ENCODE measurements at regions not wholly inside any gene's neighbourhood (a gene's known extent, or its start where the extent isn't known, plus 50 kb on each side); places are given as distances from the start of the nearest gene placed in this dataset.

- DNase-seq (ENCODE audit: low spot score), result no peak
- WGBS, result 92% methylated on average over 16 of the region's 16 CpGs
- peaks cover 4 to 18% (median 10%) of the 10 kb centered on the region in 4 donors for H3K4me1 ChIP-seq (ENCODE audit: control insufficient read depth in 4 of 4, insufficient read depth in 4 of 4, low read length in 3 of 4)
- no peaks in the 10 kb centered on the region for H3K27me3 ChIP-seq (ENCODE audit: control insufficient read depth in 4 of 4, insufficient read depth in 4 of 4, low read length in 3 of 4)
- H3K4me3 ChIP-seq (ENCODE audit: low read depth in 1 of 3, low read length in 3 of 3), result no peak overlapping the region
- no peaks in the 10 kb centered on the region for H3K36me3 ChIP-seq (ENCODE audit: control insufficient read depth in 4 of 4, insufficient read depth in 3 of 4, low read depth in 1 of 4, low read length in 3 of 4)
- no peak for TF ChIP-seq HNF4G (IDR thresholded peaks at IDR 0.05)
- no peak for TF ChIP-seq FOXA2 (IDR thresholded peaks at IDR 0.05)
- no peak for TF ChIP-seq ATF3 (IDR thresholded peaks at IDR 0.05)
- TF ChIP-seq HNF4A (conservative IDR thresholded peaks at IDR 0.05), result no peak
- TF ChIP-seq EGR1 (IDR thresholded peaks at IDR 0.05; ENCODE audit: low read depth in 2 of 2), result no peak
- TF ChIP-seq RXRA (IDR thresholded peaks at IDR 0.05), result no peak
- H3K9ac ChIP-seq (ENCODE audit: low read depth in 1 of 2, low read length in 2 of 2), result no peak overlapping the region
- no peak overlapping the region for H3K27ac ChIP-seq (ENCODE audit: low read depth in 1 of 2, low read length in 2 of 2)
- no peaks in the 10 kb centered on the region for H3K9me3 ChIP-seq (ENCODE audit: control insufficient read depth in 4 of 4, low read length in 3 of 4)
Observed at GRCh38 chr16:50464325-50465290, 83.6 kb upstream of the NKD1 start.

GRCh38 chr16:50463581-50464324, 84.4 kb upstream of the NKD1 start:
- no peaks in the 10 kb centered on the region for H3K27me3 ChIP-seq (ENCODE audit: control insufficient read depth in 4 of 4, insufficient read depth in 4 of 4, low read length in 3 of 4)
- H3K4me1 ChIP-seq (ENCODE audit: control insufficient read depth in 4 of 4, insufficient read depth in 4 of 4, low read length in 3 of 4), result peaks cover 4 to 18% (median 10%) of the 10 kb centered on the region in 4 donors
- H3K4me3 ChIP-seq (ENCODE audit: low read depth in 1 of 3, low read length in 3 of 3), result no peak overlapping the region
- TF ChIP-seq JUND (IDR thresholded peaks at IDR 0.05) (no peak), CTCF (IDR thresholded peaks at IDR 0.05; ENCODE audit: low read depth, low read length, missing input control) (no peak), SP1 (IDR thresholded peaks at IDR 0.05) (peak; percentile 71), YY1 (IDR thresholded peaks at IDR 0.05) (no peak), ZBTB33 (IDR thresholded peaks at IDR 0.05) (no peak), GABPA (IDR thresholded peaks at IDR 0.05 in 1 of 2, conservative IDR thresholded peaks at IDR 0.05 in 1 of 2) (no peak), EGR1 (IDR thresholded peaks at IDR 0.05; ENCODE audit: low read depth in 2 of 2) (no peak), TAF1 (conservative IDR thresholded peaks at IDR 0.05) (no peak), RAD21 (IDR thresholded peaks at IDR 0.05) (peak; percentile 12 to 20), FOXA1 (IDR thresholded peaks at IDR 0.05) (peak; percentile 55), RXRA (IDR thresholded peaks at IDR 0.05) (peak; percentile 75 to 76), ATF3 (IDR thresholded peaks at IDR 0.05) (no peak), HNF4G (IDR thresholded peaks at IDR 0.05) (peak; percentile 46), MAX (IDR thresholded peaks at IDR 0.05) (no peak), REST (IDR thresholded peaks at IDR 0.05) (no peak), HNF4A (conservative IDR thresholded peaks at IDR 0.05) (peak; percentile 75 to 83), FOXA2 (IDR thresholded peaks at IDR 0.05) (peak; percentile 54), NR2F2 (IDR thresholded peaks at IDR 0.05) (no peak)
- H3K36me3 ChIP-seq (ENCODE audit: control insufficient read depth in 4 of 4, insufficient read depth in 3 of 4, low read depth in 1 of 4, low read length in 3 of 4), result no peaks in the 10 kb centered on the region
- 49% methylated on average over 3 of the region's 3 CpGs for WGBS
- no peak overlapping the region for H3K27ac ChIP-seq (ENCODE audit: low read depth in 1 of 2, low read length in 2 of 2)
- H3K9me3 ChIP-seq (ENCODE audit: control insufficient read depth in 4 of 4, low read length in 3 of 4), result no peaks in the 10 kb centered on the region
- no peak overlapping the region for H3K9ac ChIP-seq (ENCODE audit: low read depth in 1 of 2, low read length in 2 of 2)
- DNase-seq (ENCODE audit: low spot score), result no peak
